Upper lobe of left lung (tissue), 4 donors: ENCODE measurements at regions not wholly inside any gene's neighbourhood (a gene's known extent, or its start where the extent isn't known, plus 50 kb on each side); places are given as distances from the start of the nearest gene placed in this dataset.

Experiments
- POLR2A ChIP-seq, 4 donors: fragments of 450-650 bp; IDR thresholded peaks; one replicate each; pipeline ENCODE4 v1.5.1; 2016 to 2017; ENCODE audit warnings: antibody characterized with exemption in 4 of 4, mild to moderate bottlenecking in 2 of 4
- TF ChIP-seq, protein P1 (sequence below), 6 experiments: fragments of 450-650 bp in 4 of 6; fragments of 200-600 bp in 2 of 6; sonication (generic) in 2 of 6; IDR thresholded peaks; one replicate each; pipeline ENCODE4 v1.5.1; 2016 to 2019; ENCODE audit warnings: antibody characterized with exemption in 6 of 6

- TF ChIP-seq, protein P1, sequence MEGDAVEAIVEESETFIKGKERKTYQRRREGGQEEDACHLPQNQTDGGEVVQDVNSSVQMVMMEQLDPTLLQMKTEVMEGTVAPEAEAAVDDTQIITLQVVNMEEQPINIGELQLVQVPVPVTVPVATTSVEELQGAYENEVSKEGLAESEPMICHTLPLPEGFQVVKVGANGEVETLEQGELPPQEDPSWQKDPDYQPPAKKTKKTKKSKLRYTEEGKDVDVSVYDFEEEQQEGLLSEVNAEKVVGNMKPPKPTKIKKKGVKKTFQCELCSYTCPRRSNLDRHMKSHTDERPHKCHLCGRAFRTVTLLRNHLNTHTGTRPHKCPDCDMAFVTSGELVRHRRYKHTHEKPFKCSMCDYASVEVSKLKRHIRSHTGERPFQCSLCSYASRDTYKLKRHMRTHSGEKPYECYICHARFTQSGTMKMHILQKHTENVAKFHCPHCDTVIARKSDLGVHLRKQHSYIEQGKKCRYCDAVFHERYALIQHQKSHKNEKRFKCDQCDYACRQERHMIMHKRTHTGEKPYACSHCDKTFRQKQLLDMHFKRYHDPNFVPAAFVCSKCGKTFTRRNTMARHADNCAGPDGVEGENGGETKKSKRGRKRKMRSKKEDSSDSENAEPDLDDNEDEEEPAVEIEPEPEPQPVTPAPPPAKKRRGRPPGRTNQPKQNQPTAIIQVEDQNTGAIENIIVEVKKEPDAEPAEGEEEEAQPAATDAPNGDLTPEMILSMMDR (IDR thresholded peaks at IDR 0.05), result no peak
- TF ChIP-seq POLR2A (IDR thresholded peaks at IDR 0.05), result no peak
These were observed 88.0 kb upstream of the F3 start for GRCh38 chr1:94629259-94630181.
